IMR-90 (cell line): ENCODE measurements at regions not wholly inside any gene's neighbourhood (a gene's known extent, or its start where the extent isn't known, plus 50 kb on each side); places are given as distances from the start of the nearest gene placed in this dataset.

Experiments
- ATAC-seq: fragments of 200-7000 bp; cut with Tn5 transposase; 2 replicates; pipeline ENCODE4 v1.9.1; 2020; ENCODE audit warnings: low read depth, mild to moderate bottlenecking, moderate library complexity
- BruUV-seq: library from RNA; stranded (reverse); fragments of 400-500 nt; replicated peaks from 2 replicates; lab custom pipeline; 2021; lab: Mats Ljungman, UMichigan
- CTCF ChIA-PET: fragments of 300-600 bp; formaldehyde crosslinking; extraction: SDS; loops from one replicate; lab custom pipeline; 2021; ENCODE audit warnings: antibody characterized with exemption; lab: Yijun Ruan, JAX
- POLR2A ChIA-PET: fragments of 300-600 bp; sonication (Branson Sonifier 250); formaldehyde crosslinking; loops from one replicate; lab custom pipeline; 2022; ENCODE audit warnings: antibody characterized with exemption; ENCODE audit not compliant: unreplicated experiment; lab: Charles Lee
- DNase-seq: peaks from one replicate; pipeline ENCODE4 v3.0.0; 2013
- H2AFZ ChIP-seq: replicated peaks from 2 replicates; pipeline ENCODE3; 2013; ENCODE audit warnings: low read length, mild to moderate bottlenecking; ENCODE audit not compliant: poor library complexity
- H2AK5ac ChIP-seq: 2 replicates; pipeline ENCODE4 v1.6.1; 2013; ENCODE audit warnings: low read depth, low read length, inconsistent platforms
- H2AK9ac ChIP-seq: replicated peaks from 2 replicates; pipeline ENCODE3; 2013; ENCODE audit warnings: mild to moderate bottlenecking, low read depth, low read length, moderate library complexity; ENCODE audit not compliant: poor library complexity
- H2BK120ac ChIP-seq: 2 replicates; pipeline ENCODE4 v1.6.1; 2013; ENCODE audit warnings: low read depth, low read length, inconsistent platforms
- H2BK15ac ChIP-seq: 3 replicates; pipeline ENCODE4 v1.6.1; 2013; ENCODE audit warnings: low read depth, low read length, inconsistent platforms
- H2BK20ac ChIP-seq: 2 replicates; pipeline ENCODE4 v1.6.1; 2013; ENCODE audit warnings: low read depth, mild to moderate bottlenecking, inconsistent platforms, low read length, moderate library complexity
- H2BK5ac ChIP-seq: 2 replicates; pipeline ENCODE4 v1.6.1; 2013; ENCODE audit warnings: mild to moderate bottlenecking, low read depth, low read length, inconsistent platforms; ENCODE audit not compliant: poor library complexity, severe bottlenecking
- H3K14ac ChIP-seq: replicated peaks from 2 replicates; pipeline ENCODE4 v1.6.1; 2013; ENCODE audit warnings: low read depth, low read length, inconsistent platforms
- H3K18ac ChIP-seq: 2 replicates; pipeline ENCODE4 v1.6.1; 2013; ENCODE audit warnings: low read depth, low read length, control low read depth
- H3K23ac ChIP-seq: 2 replicates; pipeline ENCODE4 v1.6.1; 2013; ENCODE audit warnings: low read depth, low read length, inconsistent platforms
- H3K27ac ChIP-seq: 2 replicates; pipeline ENCODE4 v1.5.1; 2013; ENCODE audit warnings: mild to moderate bottlenecking, control low read depth, low read length; ENCODE audit not compliant: insufficient read depth
- H3K27me3 ChIP-seq: 2 replicates; pipeline ENCODE4 v1.6.1; 2013; ENCODE audit warnings: low read length; ENCODE audit not compliant: control insufficient read depth, insufficient read depth
- H3K36me3 ChIP-seq: 2 replicates; pipeline ENCODE4 v1.6.1; 2013; ENCODE audit warnings: low read length, mixed read lengths; ENCODE audit not compliant: control insufficient read depth, insufficient read depth
- H3K4ac ChIP-seq: 2 replicates; pipeline ENCODE4 v1.6.1; 2013; ENCODE audit warnings: low read depth, low read length, inconsistent platforms
- H3K4me1 ChIP-seq: 2 replicates; pipeline ENCODE4 v1.6.1; 2013; ENCODE audit warnings: low read length, mixed read lengths; ENCODE audit not compliant: control insufficient read depth, insufficient read depth
- H3K4me2 ChIP-seq: 2 replicates; pipeline ENCODE4 v1.6.1; 2013; ENCODE audit warnings: low read depth, mild to moderate bottlenecking, control low read depth, low read length, moderate library complexity
- H3K4me3 ChIP-seq: 2 replicates; pipeline ENCODE4 v1.5.1; 2013; ENCODE audit warnings: low read depth, mild to moderate bottlenecking, control low read depth, low read length, moderate library complexity; ENCODE audit not compliant: insufficient read depth
- H3K56ac ChIP-seq: 2 replicates; pipeline ENCODE4 v1.6.1; 2013; ENCODE audit warnings: low read length, inconsistent platforms; ENCODE audit not compliant: insufficient read depth; ENCODE audit errors: extremely low read depth
- H3K79me1 ChIP-seq, 2 experiments: 2 replicates each; pipeline ENCODE4 v1.6.1; 2013; ENCODE audit warnings: low read length in 2 of 2, inconsistent platforms in 1 of 2, low read depth in 1 of 2
- H3K9ac ChIP-seq: 2 replicates; pipeline ENCODE4 v1.6.1; 2013; ENCODE audit warnings: low read depth, low read length, control low read depth
- H3K9me1 ChIP-seq: 2 replicates; pipeline ENCODE4 v1.6.1; 2013; ENCODE audit warnings: low read length, inconsistent platforms; ENCODE audit not compliant: insufficient read depth
- H3K9me3 ChIP-seq: 2 replicates; pipeline ENCODE4 v1.6.1; 2013; ENCODE audit warnings: low read length; ENCODE audit not compliant: control insufficient read depth, insufficient read depth
- H4K20me1 ChIP-seq: 2 replicates; pipeline ENCODE4 v1.6.1; 2013; ENCODE audit warnings: low read length, inconsistent platforms; ENCODE audit not compliant: insufficient read depth
- H4K5ac ChIP-seq: 2 replicates; pipeline ENCODE4 v1.6.1; 2013; ENCODE audit warnings: mild to moderate bottlenecking, low read depth, low read length, control low read depth
- H4K8ac ChIP-seq, 2 experiments: 2 replicates each; pipeline ENCODE4 v1.6.1; 2013; ENCODE audit warnings: low read depth in 2 of 2, low read length in 2 of 2, control low read depth in 1 of 2, inconsistent platforms in 1 of 2
- H4K91ac ChIP-seq: 2 replicates; pipeline ENCODE4 v1.6.1; 2013; ENCODE audit warnings: low read depth, low read length, inconsistent platforms; ENCODE audit not compliant: insufficient read depth
- BHLHE40 ChIP-seq: fragments of 150-350 bp; IDR thresholded peaks from 2 replicates; pipeline ENCODE4 v1.6.1; 2016; ENCODE audit warnings: mild to moderate bottlenecking, low read depth, low read length
- CEBPB ChIP-seq: IDR thresholded peaks from 2 replicates; pipeline ENCODE4 v1.6.1; 2012; ENCODE audit warnings: low read depth, low read length, improper control_type of control experiment
- CHD1 ChIP-seq: IDR thresholded peaks from 2 replicates; pipeline ENCODE4 v1.6.1; 2012; ENCODE audit warnings: low read depth, low read length, improper control_type of control experiment
- MAFK ChIP-seq: IDR thresholded peaks from 2 replicates; pipeline ENCODE4 v1.6.1; 2012; ENCODE audit warnings: low read depth, low read length, improper control_type of control experiment
- MAZ ChIP-seq: IDR thresholded peaks from 2 replicates; pipeline ENCODE4 v1.6.1; 2012; ENCODE audit warnings: low read depth, mild to moderate bottlenecking, low read length, improper control_type of control experiment, moderate library complexity, borderline replicate concordance
- MXI1 ChIP-seq: IDR thresholded peaks from 2 replicates; pipeline ENCODE4 v1.6.1; 2012; ENCODE audit warnings: low read depth, mild to moderate bottlenecking, low read length, moderate library complexity, borderline replicate concordance
- NFE2L2 ChIP-seq: fragments of 150-350 bp; IDR thresholded peaks from 2 replicates; pipeline ENCODE4 v1.6.1; 2016; ENCODE audit warnings: low read depth, mild to moderate bottlenecking, low read length
- POLR2A ChIP-seq: IDR thresholded peaks from 2 replicates; pipeline ENCODE4 v1.6.1; 2012; ENCODE audit warnings: mild to moderate bottlenecking, low read depth, low read length
- RAD21 ChIP-seq: IDR thresholded peaks from 2 replicates; pipeline ENCODE4 v1.6.1; 2012; ENCODE audit warnings: low read length, improper control_type of control experiment
- RCOR1 ChIP-seq: IDR thresholded peaks from 2 replicates; pipeline ENCODE4 v1.6.1; 2012; ENCODE audit warnings: mild to moderate bottlenecking, low read length, improper control_type of control experiment; ENCODE audit not compliant: insufficient replicate concordance
- RFX5 ChIP-seq: IDR thresholded peaks from 2 replicates; pipeline ENCODE4 v1.8.0; 2012; ENCODE audit warnings: low read depth, mild to moderate bottlenecking, low read length, moderate library complexity
- SMC3 ChIP-seq: fragments of 150-350 bp; IDR thresholded peaks from 2 replicates; pipeline ENCODE4 v1.6.1; 2016; ENCODE audit warnings: low read depth, mild to moderate bottlenecking, antibody characterized with exemption, low read length, moderate library complexity
- WGBS, 2 experiments: methylation state at CpG; one replicate each; pipeline versions ENCODE4 v1.1.5 to v1.1.7; 2013; ENCODE audit warnings: missing lambda C conversion rate in 2 of 2; ENCODE audit not compliant: insufficient read length in 1 of 2; ENCODE audit errors: extremely low coverage in 2 of 2; 5-methylcytosine and 5-hydroxymethylcytosine counted together
- dilution Hi-C: fragments of 300-500 bp; cut with HindIII; formaldehyde crosslinking; loops from one replicate; pipeline ENCODE4 v1.14.3; 2018; ENCODE audit warnings: low sequenced_read_pairs; ENCODE audit not compliant: unreplicated experiment
- in situ Hi-C: fragments of 300-500 bp; cut with MboI; formaldehyde crosslinking; loops from 3 replicates; pipeline ENCODE4 v1.14.3; 2019; ENCODE audit warnings: low sequenced_read_pairs, inconsistent platforms, mixed read lengths
- intact Hi-C: fragments of 100-400 bp; cut with micrococcal nuclease; formaldehyde crosslinking; loops from 2 replicates; pipeline ENCODE4 v1.10.0; 2022
- TF ChIP-seq, protein P1 (sequence below): fragments of 150-350 bp; IDR thresholded peaks from 2 replicates; pipeline ENCODE4 v1.6.1; 2017; ENCODE audit warnings: mild to moderate bottlenecking, antibody characterized with exemption, low read length, low read depth
- TF ChIP-seq, protein P2 (sequence below): fragments of 150-350 bp; IDR thresholded peaks from 2 replicates; pipeline ENCODE4 v1.6.1; 2016; ENCODE audit warnings: low read depth, mild to moderate bottlenecking, low read length, moderate library complexity, borderline replicate concordance

DNA sequence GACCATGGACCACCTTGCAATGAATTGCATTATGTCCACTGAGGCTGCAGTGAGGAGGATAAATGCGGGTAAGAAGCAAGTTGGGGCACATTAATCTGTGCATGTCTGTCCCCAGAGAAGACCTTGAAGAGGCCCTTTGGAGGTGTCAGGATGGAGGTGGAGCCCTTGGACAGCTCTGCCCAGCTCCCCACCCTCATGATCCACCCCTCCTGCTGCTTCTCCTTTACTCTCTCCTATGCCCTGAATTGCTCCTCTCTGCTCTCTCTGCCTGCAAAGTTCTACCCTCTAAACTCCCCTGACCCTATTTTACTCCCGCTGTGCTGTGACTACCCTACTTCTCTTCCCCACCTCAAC lies 292.4 kb upstream of the USP24 start:
- no peak for TF ChIP-seq MXI1
- TF ChIP-seq, protein P1, sequence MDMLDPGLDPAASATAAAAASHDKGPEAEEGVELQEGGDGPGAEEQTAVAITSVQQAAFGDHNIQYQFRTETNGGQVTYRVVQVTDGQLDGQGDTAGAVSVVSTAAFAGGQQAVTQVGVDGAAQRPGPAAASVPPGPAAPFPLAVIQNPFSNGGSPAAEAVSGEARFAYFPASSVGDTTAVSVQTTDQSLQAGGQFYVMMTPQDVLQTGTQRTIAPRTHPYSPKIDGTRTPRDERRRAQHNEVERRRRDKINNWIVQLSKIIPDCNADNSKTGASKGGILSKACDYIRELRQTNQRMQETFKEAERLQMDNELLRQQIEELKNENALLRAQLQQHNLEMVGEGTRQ: no peak
- TF ChIP-seq BHLHE40: no peak
- no peak for TF ChIP-seq POLR2A
- no peak for TF ChIP-seq RCOR1
- no peak for TF ChIP-seq SMC3
- TF ChIP-seq RAD21: no peak
- no peak for TF ChIP-seq CEBPB
- TF ChIP-seq, protein P2, sequence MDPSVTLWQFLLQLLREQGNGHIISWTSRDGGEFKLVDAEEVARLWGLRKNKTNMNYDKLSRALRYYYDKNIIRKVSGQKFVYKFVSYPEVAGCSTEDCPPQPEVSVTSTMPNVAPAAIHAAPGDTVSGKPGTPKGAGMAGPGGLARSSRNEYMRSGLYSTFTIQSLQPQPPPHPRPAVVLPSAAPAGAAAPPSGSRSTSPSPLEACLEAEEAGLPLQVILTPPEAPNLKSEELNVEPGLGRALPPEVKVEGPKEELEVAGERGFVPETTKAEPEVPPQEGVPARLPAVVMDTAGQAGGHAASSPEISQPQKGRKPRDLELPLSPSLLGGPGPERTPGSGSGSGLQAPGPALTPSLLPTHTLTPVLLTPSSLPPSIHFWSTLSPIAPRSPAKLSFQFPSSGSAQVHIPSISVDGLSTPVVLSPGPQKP: no peak
- no peak for TF ChIP-seq MAFK
- TF ChIP-seq MAZ: no peak
- TF ChIP-seq CHD1: no peak
- no peak for TF ChIP-seq NFE2L2
- TF ChIP-seq RFX5: no peak
- Histone ChIP-seq H4K8ac (peak overlapping the region; percentile 82 to 93), H2BK15ac (peak overlapping the region; percentile 98; the same call in 2 of the 3 replicates), H2BK20ac (peak overlapping the region; percentile 98), H3K23ac (peak overlapping the region; percentile 84), H2AFZ (peak overlapping the region; percentile 66), H3K9me1 (peaks cover 22% of the 10 kb centered on the region), H3K9ac (peak overlapping the region; percentile 31), H2BK120ac (peak overlapping the region; percentile 96), H3K27me3 (no peaks in the 10 kb centered on the region), H3K14ac (peak overlapping the region; percentile 92), H3K56ac (peak overlapping the region; percentile 10; the same call in 1 of the 2 replicates), H3K27ac (peak overlapping the region; percentile 89), H3K4me3 (no peak overlapping the region), H4K91ac (peak overlapping the region; percentile 95), H4K20me1 (no peaks in the 10 kb centered on the region), H3K18ac (peak overlapping the region; percentile 92), H3K9me3 (no peaks in the 10 kb centered on the region), H3K4me1 (peaks cover 29% of the 10 kb centered on the region), H3K4me2 (no peak overlapping the region), H2AK9ac (peak overlapping the region; percentile 74), H3K79me1 (0 out of 4 replicates have a peak, but pooled peaks cover 0 to 2% of the 10 kb centered on the region in 2 experiments), H3K36me3 (no peaks in the 10 kb centered on the region), H3K4ac (peak overlapping the region; percentile 96), H2BK5ac (peak overlapping the region; percentile 31), H2AK5ac (peak overlapping the region; percentile 96), H4K5ac (peak overlapping the region; percentile 74)
- dilution Hi-C loops: no loop called here
- in situ Hi-C loops: loop anchor here (25.0 kb wide), 1 partner anchor 1305 kb away; the partner anchor contains the start of gene FYB2
- CTCF ChIA-PET: no interaction called here
- DNase-seq (no peak), ATAC-seq (peak; percentile 8; the same call in 1 of the 2 replicates)
- BruUV-seq: no TSS peak
- POLR2A ChIA-PET: no interaction called here
- WGBS, 2 experiments: 100% methylated on average over 1 of the region's 2 CpGs; no CpG with 5 or more reads in 1 of the 2 experiments
- intact Hi-C loops: loop anchor here (2.0 to 10.0 kb wide), 5 partner anchors 130 to 1077 kb away; no protein-coding TSS in a partner anchor
